Stimulated activated CD4-positive, alpha-beta T cell treated with anti-CD3 and anti-CD28 coated beads, Interleukin-2, amount 100 ng/mL, for 48 hours (primary cell): ENCODE measurements at regions not wholly inside any gene's neighbourhood (a gene's known extent, or its start where the extent isn't known, plus 50 kb on each side); places are given as distances from the start of the nearest gene placed in this dataset.

Experiments
- DNase-seq, 2 donors: peaks; one replicate each; pipeline ENCODE4 v3.0.0-alpha.2; 2020

DNA sequence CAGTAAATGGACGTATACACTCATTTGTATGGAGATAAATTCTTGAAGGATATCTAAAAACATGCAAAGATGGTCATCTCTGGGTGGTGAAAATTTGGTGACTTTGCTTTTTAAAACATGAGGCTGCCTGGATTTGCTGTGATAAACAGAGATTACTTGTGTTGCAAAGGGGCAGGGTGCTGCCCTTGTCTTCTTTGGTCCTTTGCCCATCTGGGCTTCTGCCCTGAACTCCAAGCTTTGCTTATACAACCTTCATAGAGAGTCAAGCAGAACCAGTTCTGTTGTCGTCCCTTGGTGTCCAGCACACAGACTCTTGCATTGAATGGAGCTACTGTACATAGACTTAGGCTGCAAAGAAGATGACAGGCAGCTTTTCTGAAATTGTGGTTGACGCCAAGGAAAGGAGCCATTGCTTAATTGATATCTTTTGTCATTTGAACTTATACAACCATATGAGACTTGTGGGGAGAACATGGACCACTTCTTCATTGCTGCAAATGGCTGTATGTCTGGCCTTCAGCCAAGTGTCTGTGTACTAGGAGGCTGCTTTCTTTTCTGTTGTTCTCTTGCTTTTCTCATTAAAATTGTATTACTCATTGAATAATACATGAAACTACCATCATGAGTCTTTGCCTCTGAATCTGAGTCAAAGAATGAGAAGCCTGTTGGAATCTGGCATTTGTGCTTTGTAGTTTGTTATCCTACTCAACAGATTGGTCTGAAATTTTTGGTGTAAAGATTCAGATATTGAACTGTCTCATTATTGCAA, 152.5 kb downstream of the DMRT2 start:
- no peak for DNase-seq

DNA sequence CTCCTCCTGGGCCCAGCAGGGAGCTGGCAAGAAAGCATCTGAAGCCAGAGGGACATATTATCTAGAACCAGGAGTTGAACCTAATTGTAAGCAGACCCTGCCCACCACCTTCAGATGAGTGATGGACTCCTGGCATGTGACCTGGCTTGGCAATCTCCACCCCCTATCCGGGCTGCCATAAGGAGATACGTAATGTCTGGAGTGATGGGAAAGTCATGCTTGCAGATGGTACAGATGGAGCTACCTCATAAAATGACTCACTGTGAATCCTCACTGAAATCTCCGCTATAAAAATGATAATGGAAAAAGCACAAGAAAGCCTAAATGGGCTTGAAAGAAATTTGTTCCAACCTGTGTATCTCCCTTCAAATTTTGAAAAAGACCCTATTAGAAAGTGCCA, 157.5 kb downstream of the DMRT2 start:
- no peak for DNase-seq

DNA sequence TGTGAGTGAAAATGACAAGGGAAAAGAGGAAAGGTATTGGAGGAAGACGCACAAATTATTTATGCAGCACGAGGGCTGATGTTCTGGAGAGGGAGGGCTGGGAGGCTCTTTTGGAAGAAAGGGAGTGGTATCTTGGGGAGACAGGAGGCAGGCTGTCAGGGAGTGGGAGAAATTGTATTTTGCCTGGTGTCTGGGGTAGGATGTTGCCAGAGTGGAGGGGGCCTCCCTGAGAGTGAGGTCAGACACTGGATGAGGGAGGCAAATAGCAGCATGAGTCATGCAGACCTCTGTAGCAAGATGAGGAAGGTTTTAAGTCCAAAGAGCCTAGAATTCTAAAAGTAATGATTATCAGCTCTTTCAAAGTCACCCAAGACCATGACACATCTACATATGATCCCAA, 158.0 kb downstream of the DMRT2 start:
- no peak for DNase-seq

DNA sequence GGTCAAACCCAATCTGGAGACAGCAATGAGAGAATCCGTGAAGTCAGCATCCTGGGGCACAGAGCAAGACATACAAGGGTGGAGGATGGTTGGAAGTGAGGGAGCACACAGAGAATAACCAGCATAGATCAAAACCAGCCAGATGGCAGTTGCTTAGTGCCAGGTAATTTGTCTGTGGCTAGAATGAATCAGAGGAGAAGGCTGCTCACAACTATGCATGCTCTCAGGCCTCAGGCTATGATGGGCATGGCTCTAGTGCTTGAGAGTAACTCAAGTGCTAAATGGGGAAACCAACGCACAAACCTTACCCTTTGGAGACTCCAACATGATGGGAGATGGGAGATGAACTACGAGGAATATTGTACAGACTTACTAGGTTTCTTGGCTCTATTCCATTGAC, 160.8 kb downstream of the DMRT2 start:
- no peak for DNase-seq

DNA sequence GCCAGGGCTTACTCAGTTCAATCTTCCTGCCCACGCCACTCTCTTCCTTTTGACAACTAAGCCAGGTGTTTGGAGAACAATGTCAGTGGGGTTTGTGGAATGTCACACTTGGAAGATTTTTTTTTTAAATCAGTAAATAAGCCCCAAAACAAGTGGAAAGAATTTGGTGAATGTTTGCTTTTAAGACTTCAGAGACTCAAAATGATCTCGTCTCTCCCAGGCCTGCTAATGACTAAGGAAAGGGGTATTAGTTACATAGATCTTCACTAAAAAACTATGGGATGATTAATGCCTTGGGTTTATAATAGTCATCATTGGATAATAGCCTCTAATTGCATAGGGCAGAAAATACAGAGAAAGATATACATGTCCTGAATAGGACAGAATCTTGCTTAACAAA, 166.4 kb downstream of the DMRT2 start:
- no peak for DNase-seq

DNA sequence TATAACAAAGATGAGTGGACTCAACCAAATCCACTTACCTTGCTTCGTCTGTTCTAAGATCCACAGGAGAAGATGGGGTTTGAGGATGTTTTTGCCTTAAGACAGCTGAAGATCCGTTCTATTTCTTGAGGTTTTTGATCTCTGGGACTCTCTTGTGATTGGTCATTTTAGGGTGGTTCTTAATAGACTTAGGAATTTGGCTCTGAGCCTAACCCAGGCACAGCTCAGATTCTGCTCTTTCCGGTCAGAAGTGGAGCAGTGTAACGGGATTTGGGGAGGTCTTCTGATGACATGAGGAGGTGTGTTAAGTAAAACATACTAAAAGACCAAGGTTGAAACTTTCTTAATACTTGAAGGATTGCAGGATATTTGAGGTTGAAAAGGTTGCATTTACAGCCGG, 166.9 kb downstream of the DMRT2 start:
- no peak for DNase-seq

DNA sequence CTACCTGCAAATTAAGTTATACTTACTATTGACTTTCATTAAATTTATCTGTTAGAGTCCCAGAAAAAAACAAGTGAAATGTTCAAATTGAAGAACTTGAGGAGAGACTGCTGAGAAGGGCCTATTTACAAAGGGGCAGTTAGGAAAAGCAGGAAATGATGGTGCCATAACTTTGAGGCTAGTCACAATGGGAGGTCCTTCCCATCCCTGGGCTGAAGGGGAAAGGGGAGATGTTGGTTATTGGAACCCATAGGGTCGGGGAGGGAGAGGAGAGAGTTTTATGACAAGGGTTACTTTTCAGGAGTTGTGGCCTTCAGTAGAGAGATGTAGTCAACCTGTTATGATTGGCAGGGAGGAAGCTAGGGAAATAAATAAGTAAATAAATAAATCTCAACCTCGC, 169.1 kb downstream of the DMRT2 start:
- no peak for DNase-seq

DNA sequence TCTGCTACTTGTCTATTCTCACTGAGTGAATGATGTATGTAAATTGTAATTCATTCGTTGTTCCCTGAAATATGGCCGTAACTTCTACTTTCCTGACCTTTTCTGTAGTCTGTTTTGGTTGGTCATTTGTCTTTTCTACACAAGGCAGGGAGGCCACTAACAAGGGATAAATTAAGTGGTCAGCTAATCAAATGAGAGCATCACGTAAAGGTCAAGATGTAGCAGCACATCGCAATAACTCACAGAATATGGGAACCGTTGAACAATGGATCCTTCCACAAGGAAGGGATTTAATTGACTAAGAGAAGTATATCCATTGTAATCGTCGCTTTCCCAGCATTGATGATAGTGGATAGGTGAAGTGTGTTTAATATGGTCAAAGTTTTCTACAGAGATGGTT, 171.1 kb downstream of the DMRT2 start:
- DNase-seq: no peak

DNA sequence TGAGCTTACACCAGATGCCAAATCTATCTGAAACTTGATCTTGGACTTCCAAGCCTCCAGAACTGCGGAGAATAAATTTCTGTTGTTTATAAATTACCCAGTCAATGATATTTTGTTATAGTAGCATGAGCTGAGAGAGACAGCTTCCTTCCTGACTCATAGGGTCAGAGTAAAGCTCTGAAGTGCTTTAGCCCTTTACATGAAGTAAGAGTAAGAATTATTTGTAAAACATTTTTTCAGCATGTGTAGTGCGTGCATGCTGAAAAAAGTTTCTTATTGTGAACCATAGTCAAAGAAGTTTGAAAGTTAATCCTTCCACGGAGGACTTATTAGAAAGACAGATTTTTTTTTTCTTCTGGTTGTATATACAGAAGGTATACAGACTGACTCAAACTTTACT, 172.4 kb downstream of the DMRT2 start:
- DNase-seq: no peak

DNA sequence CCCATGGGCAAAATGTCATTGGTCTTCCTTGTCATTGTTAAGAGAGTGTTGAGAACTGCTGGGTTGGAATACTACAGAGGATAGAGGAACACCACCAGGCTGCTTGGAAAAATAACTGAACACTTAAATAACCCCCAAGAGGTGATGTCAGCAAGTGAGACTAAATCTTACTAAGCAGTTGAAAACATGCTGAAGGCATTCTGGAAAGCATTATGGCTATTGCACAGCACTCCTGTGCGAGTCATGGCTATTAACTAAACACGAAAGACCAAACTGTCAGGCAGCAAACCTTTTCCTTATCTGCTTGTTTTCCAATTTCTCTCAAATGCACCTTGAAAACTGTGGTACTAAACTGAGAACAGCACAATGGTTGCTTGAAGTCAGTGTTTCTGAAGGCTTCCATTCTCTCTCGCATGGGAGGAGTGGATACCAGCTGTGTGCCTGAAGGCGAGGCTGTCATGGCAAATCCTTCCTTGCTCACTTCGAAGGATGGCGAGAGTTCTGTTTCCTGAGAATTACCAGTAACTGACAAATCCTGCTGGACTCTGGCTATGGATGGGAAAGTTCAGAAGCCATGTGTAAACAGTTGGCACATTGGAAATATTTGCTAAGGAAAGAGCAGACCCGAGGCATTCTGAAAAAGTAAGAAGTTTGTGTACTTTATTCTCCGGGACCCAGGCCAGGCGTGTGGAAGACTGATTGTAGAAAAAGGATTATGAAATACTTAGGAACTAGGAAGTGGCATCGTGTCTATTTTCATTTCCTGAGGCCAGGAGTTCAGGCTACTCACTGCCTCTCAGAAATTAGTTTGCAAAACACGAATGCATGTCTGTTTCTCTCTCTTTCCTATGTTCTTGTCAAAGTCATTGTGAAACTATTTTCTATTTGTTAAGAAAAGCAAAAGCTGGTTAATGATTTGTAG, 182.1 kb downstream of the DMRT2 start:
- no peak for DNase-seq

DNA sequence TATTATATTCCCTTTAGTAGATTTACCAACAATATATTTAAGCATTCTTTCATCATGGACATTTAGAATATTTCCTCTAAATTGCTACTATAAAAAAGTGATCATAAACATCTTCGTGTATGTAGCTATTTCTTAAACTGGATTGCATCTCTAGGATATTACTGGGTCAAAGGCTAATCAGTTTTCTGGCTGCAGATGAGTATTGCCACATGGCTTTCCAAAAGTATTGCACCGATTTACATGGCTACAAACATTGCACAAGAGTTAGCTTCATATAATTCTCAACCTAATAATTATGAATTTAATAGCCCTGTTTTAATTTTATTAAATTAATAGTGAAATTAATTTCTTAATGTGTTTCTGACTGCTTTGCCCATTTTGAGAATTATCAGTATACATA, 183.4 kb downstream of the DMRT2 start:
- DNase-seq: no peak

DNA sequence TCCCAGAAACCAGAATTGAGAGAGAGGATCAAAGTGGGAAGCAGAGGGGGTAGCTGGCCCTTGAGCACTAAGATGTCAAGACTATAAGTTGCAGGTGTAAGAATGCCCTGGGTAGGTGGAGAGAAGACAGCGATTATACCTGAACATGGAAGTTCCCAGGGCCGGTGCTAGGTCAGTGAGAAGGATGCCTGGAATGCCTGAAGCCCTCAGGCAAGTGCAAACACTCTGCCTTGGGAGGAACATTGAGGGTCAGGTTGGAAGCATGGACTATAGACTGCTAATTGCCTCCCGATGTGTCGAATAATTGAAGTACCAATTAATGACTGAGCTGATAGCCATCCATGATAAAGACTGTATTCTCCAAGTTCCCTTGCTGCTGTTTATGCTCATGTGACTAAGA, 185.5 kb downstream of the DMRT2 start:
- DNase-seq: no peak

DNA sequence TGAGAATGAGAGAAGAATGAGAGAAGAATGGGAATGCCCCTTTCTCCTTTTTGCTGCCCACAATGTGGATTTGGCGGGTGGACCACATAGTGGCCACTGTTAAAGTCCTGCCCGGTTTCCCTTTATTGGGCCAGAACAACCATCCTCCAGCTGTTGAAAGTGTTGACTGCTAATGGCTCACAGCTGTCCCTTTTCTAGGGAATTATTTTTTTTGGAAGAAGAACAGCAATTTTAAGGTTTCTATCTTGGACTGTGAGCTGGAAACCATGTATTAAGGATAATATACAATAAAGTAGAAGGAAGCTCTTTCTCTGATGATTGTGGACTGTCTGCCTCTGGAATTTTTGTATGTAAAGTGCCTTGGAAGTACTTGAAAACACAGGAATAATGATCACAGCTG, 185.9 kb downstream of the DMRT2 start:
- DNase-seq: no peak

DNA sequence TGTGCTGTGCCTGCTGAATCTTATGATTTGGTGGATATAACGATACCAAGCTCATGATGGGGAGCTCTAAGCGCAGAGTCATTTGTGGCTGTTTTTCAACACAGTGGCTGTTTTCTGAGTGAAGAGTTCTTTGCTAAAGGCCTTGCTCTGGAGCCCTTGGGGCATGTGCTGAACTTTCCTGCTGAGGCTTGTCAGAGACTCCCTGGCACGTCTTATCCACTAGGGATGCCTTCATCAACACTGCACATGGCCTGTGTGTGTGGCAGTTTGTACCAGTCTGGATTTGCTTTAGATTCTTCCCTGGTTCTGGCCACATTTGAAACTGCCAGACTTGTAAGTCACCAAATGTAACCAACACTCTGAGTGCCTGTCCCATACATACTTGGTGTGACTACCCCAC, 188.2 kb downstream of the DMRT2 start:
- no peak for DNase-seq

DNA sequence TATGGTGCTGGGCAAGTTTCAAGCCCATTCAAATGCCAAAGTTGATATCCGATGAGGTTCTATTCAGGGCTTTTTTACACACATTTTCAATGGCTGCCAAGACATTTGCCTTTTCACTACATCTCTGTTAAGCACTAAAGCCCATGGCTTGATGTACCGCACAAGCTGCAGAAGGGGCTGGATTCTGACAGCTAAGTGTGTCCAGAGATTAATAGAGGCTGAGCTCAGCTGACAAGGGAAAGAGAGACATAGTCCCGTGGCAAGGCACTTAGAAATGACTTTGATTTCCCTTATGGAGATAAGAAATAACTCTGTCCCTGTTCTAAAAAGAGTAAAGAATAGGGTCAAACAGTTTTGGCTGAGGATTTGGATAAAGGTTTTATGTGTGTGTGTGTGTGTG, 198.6 kb downstream of the DMRT2 start:
- no peak for DNase-seq

DNA sequence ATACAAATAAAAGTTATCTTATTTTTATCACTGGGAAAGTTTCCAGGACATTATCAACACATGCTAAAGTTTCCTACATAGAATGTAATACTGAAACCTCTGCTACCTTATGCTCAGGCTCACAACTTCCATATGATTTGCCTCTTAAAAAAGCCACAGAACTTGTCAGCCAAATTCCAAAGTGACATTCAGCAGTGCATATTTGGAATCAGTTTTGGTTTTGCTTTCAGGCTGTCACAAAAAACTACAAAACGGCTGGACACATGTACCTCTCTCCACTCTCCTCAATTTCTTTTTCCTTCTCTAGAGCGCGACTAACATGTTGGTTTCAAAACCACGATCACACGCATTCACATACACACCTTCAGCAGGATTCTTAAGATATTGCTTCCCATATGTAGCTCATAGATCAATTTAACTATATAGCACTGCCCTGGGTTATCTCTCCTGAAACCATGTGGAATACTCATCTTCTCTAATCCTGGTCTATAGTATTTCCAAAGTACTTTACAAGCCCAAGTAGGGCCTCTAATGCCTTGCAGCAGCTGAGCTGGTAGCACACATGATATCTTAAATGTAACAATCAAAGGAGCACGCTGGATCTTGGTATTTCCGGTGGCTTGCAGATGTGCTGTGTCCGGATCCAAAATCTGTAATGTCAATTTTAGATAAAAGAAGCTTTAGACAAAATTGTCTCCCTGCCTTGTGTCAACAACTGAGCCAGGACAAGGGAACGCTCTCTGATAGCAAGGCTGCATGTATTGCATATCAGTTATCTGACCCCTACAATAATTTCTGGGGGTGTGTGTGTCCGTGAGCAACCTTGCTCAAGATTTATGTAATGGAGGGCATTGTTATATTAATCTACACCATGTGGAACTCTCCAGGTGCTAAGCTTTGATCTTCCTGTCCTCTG, 203.2 kb downstream of the DMRT2 start:
- DNase-seq: no peak

DNA sequence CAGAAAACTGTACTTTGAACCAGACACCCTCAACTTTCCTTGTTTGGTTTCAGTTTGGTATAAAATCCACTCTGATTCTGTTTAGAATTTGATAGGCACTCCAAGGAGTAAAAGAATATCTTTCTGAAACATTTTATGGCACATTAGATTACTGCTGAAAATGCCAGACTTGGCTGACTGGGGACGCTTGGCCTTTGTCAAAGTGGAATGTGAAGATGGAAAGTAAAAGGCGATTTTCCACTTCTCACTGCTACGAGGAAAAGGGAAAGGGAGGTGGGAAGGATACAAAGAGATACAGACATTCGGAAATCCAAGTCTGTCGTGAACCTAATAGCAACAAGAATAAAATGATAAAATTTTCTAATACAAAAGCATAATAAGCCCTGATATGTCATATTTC, 203.9 kb downstream of the DMRT2 start:
- DNase-seq: no peak

DNA sequence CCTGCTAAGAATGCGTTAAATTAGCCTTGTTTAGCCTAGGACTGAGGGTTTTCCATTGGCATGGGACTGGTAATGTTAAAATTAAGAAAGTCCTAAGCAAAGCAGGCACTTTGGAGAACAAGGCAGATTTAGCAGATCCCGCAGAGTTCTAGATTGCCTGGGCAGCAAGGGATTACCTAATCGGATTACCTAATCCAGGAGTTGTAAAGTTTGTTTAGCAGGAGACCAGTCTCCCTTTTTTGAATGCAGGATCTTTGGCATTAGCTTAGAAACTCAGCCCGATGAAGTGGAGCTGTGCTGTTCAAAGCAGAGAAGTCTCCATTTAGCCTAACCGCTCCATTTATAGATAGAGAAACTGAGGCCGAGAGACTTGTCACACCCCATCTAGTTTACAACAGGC, 206.0 kb downstream of the DMRT2 start:
- no peak for DNase-seq

DNA sequence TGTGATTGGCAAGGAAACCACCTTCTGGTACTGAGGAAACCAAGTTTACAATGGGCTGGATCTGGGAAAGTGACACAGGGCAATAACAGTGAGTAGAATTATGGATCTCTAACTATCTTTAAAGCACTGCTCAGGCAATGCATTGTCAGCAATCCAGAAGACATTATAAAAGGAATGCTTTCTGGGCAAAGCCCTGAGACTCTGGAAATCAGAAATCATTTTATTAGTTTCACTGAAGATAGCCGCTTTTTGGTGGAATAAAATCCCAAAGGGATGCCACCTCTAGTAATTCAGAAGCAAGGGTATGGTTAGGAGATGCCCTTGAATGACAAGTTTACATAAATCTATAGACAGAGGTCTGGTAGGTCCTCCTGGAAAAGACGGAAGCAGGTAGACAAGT, 211.1 kb downstream of the DMRT2 start:
- DNase-seq: no peak

DNA sequence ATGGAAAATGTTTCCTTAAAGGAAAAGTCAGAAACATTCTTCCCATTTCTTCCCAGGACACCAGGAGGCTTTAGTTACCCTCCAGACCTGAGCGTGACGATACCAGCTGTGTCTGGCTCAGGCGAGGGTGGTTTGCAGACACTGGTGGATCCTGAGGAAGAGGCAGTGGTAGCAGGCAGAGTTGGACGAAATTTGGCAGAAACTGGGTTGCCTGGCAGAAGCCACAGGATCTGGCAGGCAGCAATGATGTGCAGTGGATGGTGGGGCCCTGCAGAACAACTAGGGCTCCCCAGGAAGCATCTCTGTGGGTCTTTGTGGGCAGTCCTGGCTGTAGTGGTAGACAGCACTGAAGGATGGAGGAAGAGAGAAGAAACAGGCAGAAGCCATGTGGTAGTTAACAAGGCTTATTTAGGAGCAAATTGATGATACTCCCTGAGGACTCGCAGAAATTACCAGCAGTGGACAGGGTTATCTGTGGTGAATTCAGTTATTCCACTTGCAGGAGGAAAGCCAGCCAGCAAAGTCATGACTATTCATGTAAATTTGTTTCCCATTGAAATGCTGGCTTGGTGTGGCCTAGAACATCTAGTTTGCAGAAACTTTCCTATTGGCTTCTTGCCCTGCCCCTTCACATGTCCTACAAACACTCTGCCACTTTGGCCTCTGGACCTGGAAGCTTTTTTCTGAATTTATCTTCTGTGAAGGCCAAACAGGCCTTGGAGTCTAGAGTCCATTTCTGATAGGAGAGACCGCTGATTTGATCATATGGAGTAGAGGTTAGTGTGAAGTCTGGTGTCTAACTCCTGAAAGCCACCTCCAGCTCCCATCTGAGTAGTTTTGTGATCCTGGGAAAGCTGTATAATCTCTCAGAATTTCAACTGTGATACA, 212.0 kb downstream of the DMRT2 start:
- no peak for DNase-seq

DNA sequence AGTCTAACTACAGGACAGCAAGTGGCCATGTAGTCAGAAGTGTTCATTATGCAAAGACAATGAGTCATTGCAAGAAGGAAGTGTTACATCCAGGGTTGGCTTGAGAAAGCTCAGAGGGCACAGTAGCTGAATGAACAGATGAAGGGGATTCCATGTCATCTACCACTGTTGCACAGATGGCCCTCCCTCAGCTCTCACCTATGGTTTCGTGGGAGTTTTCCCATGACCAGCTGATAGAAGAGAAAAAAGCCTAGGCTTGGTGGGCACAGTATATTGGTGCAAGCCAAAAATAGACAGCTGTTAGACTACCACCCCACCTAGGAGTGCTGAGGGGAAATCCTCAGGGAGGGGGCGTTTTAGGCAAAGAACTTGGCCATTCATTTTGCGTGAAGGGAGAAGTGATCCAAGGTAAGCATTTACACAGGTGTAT, 217.0 kb downstream of the DMRT2 start:
- no peak for DNase-seq

DNA sequence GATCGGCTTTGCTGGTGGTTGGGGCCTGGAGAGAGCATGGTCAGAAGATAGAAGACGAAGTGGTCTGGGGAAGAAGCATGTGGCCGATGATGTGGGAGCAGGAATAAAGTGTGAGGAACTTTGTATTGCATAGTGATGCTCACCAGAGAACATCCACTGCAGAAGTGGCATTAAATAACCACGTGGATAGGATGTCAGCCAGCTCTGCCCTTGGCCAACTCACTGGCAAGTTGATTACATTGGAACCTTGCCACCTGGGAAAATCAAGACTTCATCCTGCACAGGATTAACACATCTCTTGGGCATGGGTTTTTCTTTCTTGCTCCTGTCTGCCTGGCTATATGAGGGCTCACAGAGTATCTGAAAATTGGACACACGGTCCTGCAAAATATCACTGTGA, 217.4 kb downstream of the DMRT2 start:
- DNase-seq: no peak
